Mucosa of rectum (tissue), 2 donors: ENCODE measurements at regions not wholly inside any gene's neighbourhood (a gene's known extent, or its start where the extent isn't known, plus 50 kb on each side); places are given as distances from the start of the nearest gene placed in this dataset.

ENCODE experiments used
- H3K27ac ChIP-seq, 2 donors: one replicate each; pipeline ENCODE4 v1.7.0; 2013; ENCODE audit warnings: inconsistent platforms in 2 of 2, low read depth in 2 of 2, low read length in 2 of 2
- H3K27me3 ChIP-seq, 2 donors: one replicate each; pipeline ENCODE4 v1.7.0; 2013; ENCODE audit warnings: low read length in 2 of 2; ENCODE audit not compliant: control insufficient read depth in 2 of 2, insufficient read depth in 2 of 2
- H3K36me3 ChIP-seq, 2 donors: one replicate each; pipeline ENCODE4 v1.7.0; 2013; ENCODE audit warnings: low read length in 2 of 2; ENCODE audit not compliant: control insufficient read depth in 2 of 2, insufficient read depth in 2 of 2
- H3K4me1 ChIP-seq, 2 donors: one replicate each; pipeline ENCODE4 v1.7.0; 2013; ENCODE audit warnings: low read length in 2 of 2, mild to moderate bottlenecking in 1 of 2; ENCODE audit not compliant: control insufficient read depth in 2 of 2, insufficient read depth in 2 of 2
- H3K4me3 ChIP-seq, 2 donors: one replicate each; pipeline ENCODE4 v1.7.0; 2013; ENCODE audit warnings: low read length in 2 of 2
- H3K9ac ChIP-seq, 2 donors: one replicate each; pipeline ENCODE4 v1.7.0; 2013; ENCODE audit warnings: low read length in 2 of 2, low read depth in 1 of 2, mild to moderate bottlenecking in 1 of 2
- H3K9me3 ChIP-seq, 2 donors: one replicate each; pipeline ENCODE4 v1.7.0; 2013; ENCODE audit warnings: low read length in 2 of 2; ENCODE audit not compliant: control insufficient read depth in 2 of 2
- donor health status: healthy.
- donor health status: Normal muscosa, but diverticular disease.

DNA sequence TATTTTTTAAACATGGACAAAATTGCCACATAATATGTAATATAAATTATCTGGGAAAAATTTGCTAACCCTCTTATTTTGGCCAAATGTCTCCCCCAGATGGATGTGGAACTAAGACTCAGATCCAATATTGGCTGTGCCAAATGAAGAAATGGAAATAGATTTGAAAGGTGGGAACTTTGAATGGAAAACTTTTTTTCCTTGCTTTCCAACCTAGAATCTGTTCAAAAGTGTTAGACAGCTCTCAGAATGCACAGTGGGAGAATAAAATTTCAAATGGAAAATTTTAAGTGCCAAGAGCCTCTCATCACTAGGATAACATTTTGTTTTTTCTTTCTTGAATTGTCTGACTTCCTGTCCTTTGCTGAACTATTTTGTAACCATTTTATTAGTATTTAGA is 142.6 kb upstream of the GAS1 start:
- no peaks in the 10 kb centered on the region for H3K4me1 ChIP-seq
- H3K4me3 ChIP-seq, result no peak overlapping the region
- H3K36me3 ChIP-seq, result no peaks in the 10 kb centered on the region
- H3K27ac ChIP-seq, result no peak overlapping the region
- H3K9ac ChIP-seq, result no peak overlapping the region
- H3K27me3 ChIP-seq, result no peaks in the 10 kb centered on the region
- H3K9me3 ChIP-seq, result no peaks in the 10 kb centered on the region

DNA sequence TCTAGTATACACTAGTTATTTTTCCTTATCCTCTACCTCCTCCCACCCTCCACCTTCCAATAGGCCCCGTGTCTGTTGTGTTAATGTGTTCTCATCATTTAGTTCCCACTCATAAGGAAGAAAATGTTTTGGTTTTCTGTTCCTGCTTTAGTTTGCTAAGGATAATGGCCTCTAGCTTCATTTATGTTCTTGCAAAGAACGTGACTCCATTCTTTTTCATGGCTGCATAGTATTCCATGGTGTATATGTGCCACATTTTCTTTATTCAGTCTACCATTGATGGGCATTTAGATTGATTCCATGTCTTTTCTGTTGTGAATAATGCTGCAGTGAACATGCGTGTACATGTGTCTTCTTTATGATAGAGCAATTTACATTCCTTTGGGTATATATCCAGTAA is 146.5 kb upstream of the GAS1 start:
- no peak overlapping the region for H3K27ac ChIP-seq

DNA sequence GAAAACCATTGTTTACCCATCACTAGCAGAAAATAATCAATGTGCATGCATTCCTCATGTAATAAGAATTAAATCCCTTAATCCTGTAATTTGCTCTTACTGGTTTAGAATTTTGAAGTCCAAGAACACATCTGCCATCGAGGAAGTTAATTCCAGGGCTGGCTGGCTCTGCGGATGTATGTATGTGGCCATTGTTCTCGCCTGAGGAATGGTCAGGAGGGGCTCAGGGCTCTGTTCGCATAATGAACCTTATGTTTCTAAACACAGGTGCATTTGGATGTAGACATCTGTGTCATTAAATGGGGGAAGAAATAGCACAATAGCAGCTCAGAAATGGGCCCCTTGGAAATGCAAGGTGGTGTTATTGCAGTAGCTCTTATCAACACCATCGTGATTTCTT is 148.6 kb upstream of the GAS1 start:
- H3K36me3 ChIP-seq, result no peaks in the 10 kb centered on the region
- H3K9ac ChIP-seq, result no peak overlapping the region
- H3K27ac ChIP-seq, result no peak overlapping the region
- H3K4me3 ChIP-seq, result no peak overlapping the region
- H3K27me3 ChIP-seq, result no peaks in the 10 kb centered on the region
- H3K9me3 ChIP-seq, result no peaks in the 10 kb centered on the region
- H3K4me1 ChIP-seq, result no peaks in the 10 kb centered on the region

More for the DNA sequence above, 146.5 kb upstream of the GAS1 start:
- no peaks in the 10 kb centered on the region for H3K27me3 ChIP-seq
- no peaks in the 10 kb centered on the region for H3K4me1 ChIP-seq
- H3K4me3 ChIP-seq, result no peak overlapping the region
- no peak overlapping the region for H3K9ac ChIP-seq
- H3K36me3 ChIP-seq, result no peaks in the 10 kb centered on the region
- no peaks in the 10 kb centered on the region for H3K9me3 ChIP-seq

DNA sequence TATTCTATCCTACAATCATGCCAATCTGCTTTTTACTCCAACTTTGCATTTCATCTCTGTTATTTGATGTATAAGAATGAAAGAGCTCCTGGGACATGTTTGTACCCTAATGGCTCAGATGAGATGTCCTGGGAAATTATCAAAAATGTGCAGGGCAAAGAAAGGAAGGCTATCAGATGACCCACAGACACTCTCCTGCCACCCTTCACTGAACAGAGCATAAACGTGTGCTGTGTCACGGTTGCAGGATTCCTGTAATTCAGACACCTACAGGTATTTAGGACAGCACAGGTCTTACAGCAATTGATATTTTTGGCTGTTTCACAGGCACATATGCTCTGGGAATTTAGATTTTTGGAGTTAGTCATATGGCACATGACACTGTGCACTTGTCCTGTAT is 149.2 kb upstream of the GAS1 start:
- H3K27ac ChIP-seq, result no peak overlapping the region
- H3K4me1 ChIP-seq, result no peaks in the 10 kb centered on the region
- H3K4me3 ChIP-seq, result no peak overlapping the region
- H3K36me3 ChIP-seq, result no peaks in the 10 kb centered on the region
- no peak overlapping the region for H3K9ac ChIP-seq
- H3K27me3 ChIP-seq, result no peaks in the 10 kb centered on the region
- no peaks in the 10 kb centered on the region for H3K9me3 ChIP-seq

DNA sequence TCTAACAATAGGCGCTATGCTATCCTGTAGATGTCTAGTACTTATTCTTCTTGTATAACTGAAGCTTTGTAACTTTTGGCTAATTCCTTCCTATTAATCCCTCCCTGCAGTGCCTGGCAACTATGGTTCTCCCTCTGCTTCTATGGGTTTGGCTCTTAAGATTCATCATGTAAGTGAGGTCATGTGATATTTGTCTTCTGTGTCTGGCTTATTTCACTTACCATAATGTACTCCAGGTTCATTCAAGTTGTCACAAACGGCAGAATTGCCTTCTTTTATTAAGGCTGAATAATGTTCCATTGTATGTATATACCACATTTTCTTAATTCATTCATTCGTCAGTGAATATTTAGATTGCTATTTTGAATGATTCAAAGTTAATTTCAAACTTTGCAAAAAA is 149.9 kb upstream of the GAS1 start:
- H3K4me3 ChIP-seq, result no peak overlapping the region

DNA sequence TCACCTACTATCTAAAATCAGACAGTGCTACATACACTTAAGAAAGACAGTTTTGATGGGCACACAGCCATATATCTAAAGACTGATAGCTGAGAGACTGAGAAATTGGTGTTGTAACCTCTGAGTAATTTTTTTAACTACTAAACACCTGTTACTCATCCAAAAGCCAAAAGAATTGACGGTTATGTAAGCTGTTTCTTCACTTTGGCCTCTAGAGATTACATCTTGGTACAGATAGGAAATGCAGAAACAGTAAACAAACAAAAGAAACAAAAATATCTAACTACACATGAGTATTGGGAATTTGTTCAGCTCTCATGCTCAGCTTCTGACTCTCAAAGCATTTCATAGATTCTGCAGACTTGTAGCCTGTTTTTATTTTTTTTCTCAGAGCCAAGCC is 152.1 kb upstream of the GAS1 start:
- no peaks in the 10 kb centered on the region for H3K4me1 ChIP-seq
- no peak overlapping the region for H3K9ac ChIP-seq
- H3K27ac ChIP-seq, result no peak overlapping the region
- no peak overlapping the region for H3K4me3 ChIP-seq
- H3K36me3 ChIP-seq, result no peaks in the 10 kb centered on the region
- H3K27me3 ChIP-seq, result no peaks in the 10 kb centered on the region
- H3K9me3 ChIP-seq, result no peaks in the 10 kb centered on the region

More for the DNA sequence above, 149.9 kb upstream of the GAS1 start:
- Histone ChIP-seq H3K9ac (no peak overlapping the region), H3K4me1 (no peaks in the 10 kb centered on the region), H3K9me3 (no peaks in the 10 kb centered on the region), H3K27ac (no peak overlapping the region), H3K36me3 (no peaks in the 10 kb centered on the region), H3K27me3 (no peaks in the 10 kb centered on the region)

DNA sequence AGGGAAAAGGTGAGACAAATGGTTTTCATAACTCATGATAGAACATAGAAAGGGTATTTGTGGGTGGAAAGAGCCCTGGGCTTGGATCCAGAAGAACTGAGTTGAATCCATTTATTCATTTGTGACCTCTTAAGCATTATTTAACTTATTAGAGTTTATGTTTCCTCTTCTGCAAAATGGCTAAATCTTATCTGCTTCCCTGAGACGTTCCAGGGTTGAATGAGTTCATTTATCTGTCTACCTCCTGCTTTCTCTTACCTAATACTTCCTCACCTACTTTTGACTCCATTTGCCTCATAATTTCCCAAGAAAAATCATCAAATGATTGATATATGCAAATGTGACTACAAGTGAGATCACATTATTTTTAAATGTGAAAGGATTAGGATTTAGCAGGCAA is 152.7 kb upstream of the GAS1 start:
- no peaks in the 10 kb centered on the region for H3K4me1 ChIP-seq

DNA sequence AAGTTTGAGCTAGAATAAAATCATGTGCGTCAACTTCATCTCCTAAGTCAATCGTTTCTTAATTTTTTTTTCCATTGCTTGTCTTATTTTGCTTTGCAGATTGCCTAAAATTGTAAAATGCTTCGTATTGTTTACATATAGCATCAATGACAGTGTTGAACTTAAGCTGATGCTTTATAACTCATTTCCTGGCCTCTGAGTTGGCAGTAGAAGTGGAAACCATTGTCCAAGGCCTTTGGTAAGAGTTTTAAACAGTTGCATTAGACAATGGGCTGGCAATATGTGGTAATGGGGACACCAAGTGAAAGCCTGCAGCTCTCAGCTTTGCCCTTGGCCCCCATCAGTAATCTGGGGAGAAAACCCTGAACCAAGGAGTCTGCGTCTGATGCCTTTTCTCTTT is 154.8 kb upstream of the GAS1 start:
- H3K4me3 ChIP-seq, result no peak overlapping the region
- no peaks in the 10 kb centered on the region for H3K4me1 ChIP-seq
- H3K27me3 ChIP-seq, result no peaks in the 10 kb centered on the region
- H3K9ac ChIP-seq, result no peak overlapping the region
- H3K27ac ChIP-seq, result no peak overlapping the region
- H3K36me3 ChIP-seq, result no peaks in the 10 kb centered on the region
- H3K9me3 ChIP-seq, result no peaks in the 10 kb centered on the region

More for the DNA sequence above, 152.7 kb upstream of the GAS1 start:
- Histone ChIP-seq H3K9ac (no peak overlapping the region), H3K27me3 (no peaks in the 10 kb centered on the region), H3K4me3 (no peak overlapping the region), H3K27ac (no peak overlapping the region), H3K36me3 (no peaks in the 10 kb centered on the region), H3K9me3 (no peaks in the 10 kb centered on the region)

DNA sequence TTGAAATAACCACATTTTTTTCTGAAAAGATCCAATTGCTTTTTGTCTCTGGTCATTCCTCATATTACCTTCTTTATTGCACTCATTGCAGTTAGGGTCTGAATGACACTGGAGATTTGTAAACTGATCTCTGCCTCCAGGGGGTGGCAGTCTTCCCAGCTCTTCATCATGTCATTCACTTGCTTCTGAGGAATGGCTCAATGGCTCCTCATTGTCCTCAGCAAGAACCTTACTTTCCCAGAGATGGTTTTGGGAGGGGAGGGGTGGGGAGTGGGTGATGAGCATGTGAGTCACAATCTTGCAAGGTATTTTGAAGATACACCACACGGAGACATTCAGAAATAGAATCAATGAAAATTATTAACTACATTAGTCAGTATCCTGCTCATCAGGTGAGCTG is 159.8 kb upstream of the GAS1 start:
- Histone ChIP-seq H3K36me3 (no peaks in the 10 kb centered on the region), H3K4me1 (no peaks in the 10 kb centered on the region), H3K9me3 (no peaks in the 10 kb centered on the region), H3K9ac (no peak overlapping the region), H3K27me3 (no peaks in the 10 kb centered on the region), H3K4me3 (no peak overlapping the region), H3K27ac (no peak overlapping the region)

DNA sequence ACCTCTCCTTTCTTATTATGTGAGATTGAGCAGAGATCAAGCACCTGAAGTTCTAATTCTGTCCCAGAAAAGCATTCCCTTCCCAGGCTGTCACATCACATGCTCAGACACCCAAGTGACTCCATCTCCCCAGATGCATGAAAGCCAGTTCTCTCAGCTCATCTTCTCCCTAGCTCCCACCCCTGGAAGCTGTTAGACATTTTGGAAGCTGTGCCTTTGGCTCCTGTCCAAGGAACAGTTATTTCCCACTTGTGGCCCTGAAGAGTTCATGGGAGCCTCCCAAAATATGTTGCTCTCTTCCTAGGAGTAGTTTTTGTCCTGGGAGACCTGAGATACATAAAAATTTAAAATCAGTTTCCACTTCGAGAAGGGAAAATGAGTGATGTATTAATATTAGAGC is 161.4 kb upstream of the GAS1 start:
- no peak overlapping the region for H3K9ac ChIP-seq

DNA sequence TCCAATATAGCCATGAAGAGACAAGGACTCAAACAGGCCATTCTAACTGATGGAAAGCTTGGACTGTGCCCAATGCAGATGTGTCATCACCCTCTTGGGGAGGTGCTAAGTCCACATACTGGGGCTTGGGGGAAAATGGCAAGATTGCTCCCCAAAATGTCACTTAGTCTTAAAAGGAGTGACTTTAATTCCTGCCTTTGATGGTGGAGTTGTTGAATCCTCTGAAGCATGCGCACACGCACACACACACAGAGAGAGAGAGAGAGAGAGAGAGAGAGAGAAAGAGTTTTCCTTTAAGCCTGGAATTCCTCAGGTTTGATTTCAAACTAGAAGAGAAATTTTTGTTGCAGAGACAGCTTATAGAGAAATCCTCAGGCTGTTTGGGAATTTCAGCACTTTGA is 161.9 kb upstream of the GAS1 start:
- H3K36me3 ChIP-seq, result no peaks in the 10 kb centered on the region
- no peaks in the 10 kb centered on the region for H3K27me3 ChIP-seq
- no peak overlapping the region for H3K27ac ChIP-seq
- H3K4me3 ChIP-seq, result no peak overlapping the region
- no peak overlapping the region for H3K9ac ChIP-seq
- H3K9me3 ChIP-seq, result no peaks in the 10 kb centered on the region
- no peaks in the 10 kb centered on the region for H3K4me1 ChIP-seq

More for the DNA sequence above, 161.4 kb upstream of the GAS1 start:
- Histone ChIP-seq H3K36me3 (no peaks in the 10 kb centered on the region), H3K27me3 (no peaks in the 10 kb centered on the region), H3K27ac (no peak overlapping the region), H3K9me3 (no peaks in the 10 kb centered on the region), H3K4me1 (no peaks in the 10 kb centered on the region), H3K4me3 (no peak overlapping the region)
